ENCODE measurements at regions not wholly inside any gene's neighbourhood (a gene's known extent, or its start where the extent isn't known, plus 50 kb on each side); places are given as distances from the start of the nearest gene placed in this dataset.
"Not testable (repeated sequence)": the region's sequence is repeated elsewhere in the genome, so short reads cannot be mapped to it uniquely, and the experiment has no call there.

DNA sequence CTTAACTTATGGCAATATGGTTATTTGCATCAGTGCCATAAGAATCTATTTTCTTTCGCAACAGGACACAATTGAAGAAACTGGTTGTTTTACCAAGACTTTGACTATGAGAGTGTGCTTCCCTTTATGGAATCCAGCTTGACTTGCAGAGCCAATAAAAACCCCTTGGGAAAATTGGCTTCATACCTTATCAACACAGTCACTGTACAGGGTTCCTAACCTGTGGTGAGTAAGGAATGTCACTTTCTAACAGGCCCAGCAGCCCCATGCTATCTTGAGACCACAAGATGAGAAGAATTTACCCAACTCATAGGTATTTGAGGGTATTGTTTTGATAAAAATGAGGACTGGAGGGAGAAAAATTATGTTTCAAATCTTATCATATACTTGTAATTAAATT lies 418.5 kb upstream of the MAP2 start:
- no peak for DNase-seq (ENCODE audit: extremely low read depth, low read depth)
- TF ChIP-seq, protein P1, sequence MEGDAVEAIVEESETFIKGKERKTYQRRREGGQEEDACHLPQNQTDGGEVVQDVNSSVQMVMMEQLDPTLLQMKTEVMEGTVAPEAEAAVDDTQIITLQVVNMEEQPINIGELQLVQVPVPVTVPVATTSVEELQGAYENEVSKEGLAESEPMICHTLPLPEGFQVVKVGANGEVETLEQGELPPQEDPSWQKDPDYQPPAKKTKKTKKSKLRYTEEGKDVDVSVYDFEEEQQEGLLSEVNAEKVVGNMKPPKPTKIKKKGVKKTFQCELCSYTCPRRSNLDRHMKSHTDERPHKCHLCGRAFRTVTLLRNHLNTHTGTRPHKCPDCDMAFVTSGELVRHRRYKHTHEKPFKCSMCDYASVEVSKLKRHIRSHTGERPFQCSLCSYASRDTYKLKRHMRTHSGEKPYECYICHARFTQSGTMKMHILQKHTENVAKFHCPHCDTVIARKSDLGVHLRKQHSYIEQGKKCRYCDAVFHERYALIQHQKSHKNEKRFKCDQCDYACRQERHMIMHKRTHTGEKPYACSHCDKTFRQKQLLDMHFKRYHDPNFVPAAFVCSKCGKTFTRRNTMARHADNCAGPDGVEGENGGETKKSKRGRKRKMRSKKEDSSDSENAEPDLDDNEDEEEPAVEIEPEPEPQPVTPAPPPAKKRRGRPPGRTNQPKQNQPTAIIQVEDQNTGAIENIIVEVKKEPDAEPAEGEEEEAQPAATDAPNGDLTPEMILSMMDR (IDR thresholded peaks at IDR 0.05; ENCODE audit: low read depth, low read length) = no peak

DNA sequence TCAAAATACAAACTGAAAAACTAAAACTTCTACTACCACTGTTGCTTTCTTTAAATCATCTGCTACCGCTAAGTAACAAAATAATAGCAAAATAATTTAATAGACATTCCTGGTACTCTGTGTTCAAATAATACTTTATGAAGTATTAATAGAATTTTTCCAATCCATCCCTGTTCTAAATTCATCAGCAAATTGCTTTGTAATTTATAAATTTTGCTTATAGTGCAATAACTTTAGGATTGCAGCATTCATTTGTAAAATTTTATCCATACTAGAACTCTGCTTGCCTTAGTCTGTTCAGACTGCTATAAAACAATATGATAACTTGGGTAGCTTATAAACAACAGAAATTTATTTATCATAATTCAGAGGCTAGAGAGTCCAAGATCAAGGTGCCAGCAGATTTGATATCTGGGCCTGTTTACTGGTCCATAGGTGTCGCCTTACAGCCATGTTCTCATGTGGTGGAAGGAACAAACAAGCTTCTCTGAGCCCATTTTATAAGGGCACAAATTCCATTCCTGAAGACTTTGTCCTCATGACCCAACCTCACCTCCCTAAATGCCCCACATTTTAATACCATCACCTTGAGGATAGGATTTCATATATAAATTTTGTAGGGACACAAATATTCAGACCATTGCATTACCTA lies 415.1 kb upstream of the MAP2 start:
- TF ChIP-seq, protein P1 (IDR thresholded peaks at IDR 0.05; ENCODE audit: low read depth, low read length) = no peak
- DNase-seq (ENCODE audit: extremely low read depth, low read depth) = no peak

DNA sequence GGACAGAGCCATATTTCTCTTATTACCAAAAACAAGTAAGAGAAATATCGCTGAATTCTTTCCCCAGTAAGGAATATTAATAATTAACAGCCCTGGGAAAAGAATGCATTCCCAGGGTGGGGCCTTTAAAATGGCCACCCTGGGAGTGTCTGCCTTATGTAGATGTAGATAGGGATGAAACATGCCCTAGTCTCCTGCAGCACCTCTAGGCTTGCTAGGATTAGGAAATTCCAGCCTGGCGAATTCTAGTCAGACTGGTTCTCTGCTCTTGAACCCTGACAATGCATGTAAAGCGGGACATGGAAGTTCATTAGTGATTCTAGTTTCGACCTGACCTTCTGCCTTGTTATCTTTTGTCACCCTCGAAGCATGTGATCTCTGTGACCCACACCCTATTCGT lies 405.2 kb upstream of the MAP2 start:
- not testable (repeated sequence) for DNase-seq (ENCODE audit: extremely low read depth, low read depth)

DNA sequence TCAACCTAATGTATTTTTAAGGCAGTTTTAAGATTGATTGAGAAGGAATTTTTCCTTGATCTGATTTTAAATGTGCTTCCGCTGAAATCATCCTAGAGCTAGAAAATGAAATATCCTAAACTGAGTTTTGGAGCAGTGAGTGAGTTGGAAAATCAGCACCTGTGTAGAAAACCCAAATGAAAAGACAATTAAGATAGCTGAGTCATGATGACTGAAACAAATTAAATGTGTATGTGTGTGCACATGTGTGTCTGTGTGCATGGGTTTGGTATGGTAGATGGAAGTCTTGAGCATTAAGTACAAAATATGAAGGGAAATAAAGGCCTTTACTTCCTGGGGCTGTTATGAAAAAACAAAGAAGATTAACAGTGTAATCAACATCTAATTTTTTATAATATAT lies 394.6 kb upstream of the MAP2 start:
- TF ChIP-seq, protein P1 (IDR thresholded peaks at IDR 0.05; ENCODE audit: low read depth, low read length) = no peak
- no peak for DNase-seq (ENCODE audit: extremely low read depth, low read depth)

DNA sequence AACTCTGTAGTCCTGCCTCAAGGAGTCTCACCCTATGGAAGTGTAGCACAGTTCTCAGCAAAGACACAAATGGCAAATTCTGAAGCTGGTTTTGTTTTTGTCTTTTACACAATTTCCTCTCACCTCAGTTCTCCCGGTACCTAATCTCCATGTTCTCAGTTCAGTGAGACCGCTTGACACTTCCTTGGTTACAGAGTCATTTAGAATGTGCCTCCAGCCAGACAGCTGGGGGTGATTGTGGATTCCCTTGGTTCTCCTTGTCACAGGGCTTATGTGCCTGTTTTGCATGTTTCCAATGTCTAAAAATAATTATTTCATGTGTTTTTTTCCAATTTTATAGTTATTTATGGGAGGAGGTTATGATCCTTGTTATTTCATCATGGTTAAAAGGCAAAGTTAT lies 379.5 kb upstream of the MAP2 start:
- TF ChIP-seq, protein P1 (IDR thresholded peaks at IDR 0.05; ENCODE audit: low read depth, low read length) = no peak

DNA sequence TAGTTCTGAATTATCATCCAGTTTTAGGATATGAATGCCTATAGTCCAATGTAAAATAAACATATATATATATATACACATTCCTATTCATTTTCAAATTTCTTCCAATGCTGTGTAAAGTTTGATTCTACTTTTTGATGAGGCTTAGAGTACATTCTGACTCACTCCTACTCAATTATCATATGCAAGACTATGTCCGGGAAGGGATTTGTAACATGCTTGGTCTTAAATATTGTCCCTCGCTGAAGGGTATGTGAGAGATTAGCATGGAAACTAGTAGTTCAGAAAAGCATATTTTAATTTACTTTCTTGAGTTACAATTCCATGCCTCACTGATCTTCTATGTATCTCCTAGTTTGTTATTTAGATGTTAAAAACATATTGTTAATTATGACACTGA lies 377.7 kb upstream of the MAP2 start:
- no peak for DNase-seq (ENCODE audit: extremely low read depth, low read depth)
- TF ChIP-seq, protein P1 (IDR thresholded peaks at IDR 0.05; ENCODE audit: low read depth, low read length) = no peak

More for the DNA sequence above, 379.5 kb upstream of the MAP2 start:
- DNase-seq (ENCODE audit: extremely low read depth, low read depth) = no peak

DNA sequence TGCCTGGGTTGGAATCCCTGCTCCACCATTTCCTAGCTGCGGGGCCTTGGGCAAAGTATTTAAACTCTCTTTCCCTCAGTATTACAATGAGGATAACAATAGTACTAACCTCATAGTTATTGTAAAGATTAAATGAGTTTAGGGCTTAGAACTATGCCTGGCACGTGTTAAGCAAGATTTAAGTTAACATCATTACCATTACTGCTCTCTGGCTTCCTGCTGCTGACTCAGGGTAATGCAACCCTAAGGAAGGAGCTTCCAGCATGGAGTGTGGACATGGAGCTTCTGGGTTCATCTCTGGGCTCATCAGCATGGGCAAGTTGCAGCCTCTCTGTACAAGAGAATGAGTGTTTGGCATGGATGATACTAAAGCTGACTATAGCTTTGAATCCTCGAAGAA lies 374.2 kb upstream of the MAP2 start:
- no peak for DNase-seq (ENCODE audit: extremely low read depth, low read depth)
- TF ChIP-seq, protein P1 (IDR thresholded peaks at IDR 0.05; ENCODE audit: low read depth, low read length) = no peak

DNA sequence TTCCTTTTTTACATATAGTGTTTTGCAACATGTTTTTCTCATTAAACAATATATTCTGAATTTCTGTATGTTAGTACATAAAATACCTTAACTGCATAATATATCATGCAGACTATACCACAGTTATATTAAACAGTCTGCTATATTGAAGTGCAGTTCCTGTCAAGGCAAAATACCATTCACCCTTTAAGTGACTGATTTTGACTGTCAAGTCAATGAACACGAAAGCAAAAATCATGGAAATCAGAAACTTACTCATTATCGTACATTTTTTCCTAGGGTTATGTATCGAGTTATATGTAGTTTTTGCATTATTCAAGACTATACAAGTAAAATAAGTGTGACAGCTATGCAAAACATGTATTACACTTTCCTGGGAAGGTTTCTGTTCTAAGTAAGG lies 361.6 kb upstream of the MAP2 start:
- DNase-seq (ENCODE audit: extremely low read depth, low read depth) = no peak
- TF ChIP-seq, protein P1 (IDR thresholded peaks at IDR 0.05; ENCODE audit: low read depth, low read length) = no peak

Data from AG09319 (cell line).